ENCODE measurements at regions not wholly inside any gene's neighbourhood (a gene's known extent, or its start where the extent isn't known, plus 50 kb on each side); places are given as distances from the start of the nearest gene placed in this dataset.

- H3K27me3 ChIP-seq (ENCODE audit: control insufficient read depth, insufficient read depth, low read length, poor library complexity, severe bottlenecking): no peaks in the 10 kb centered on the region
- no peak overlapping the region for H3K9ac ChIP-seq (ENCODE audit: extremely low read depth, low read length, poor library complexity, severe bottlenecking)
- TF ChIP-seq CTCF (conservative IDR thresholded peaks at IDR 0.05): no peak
- no peak overlapping the region for H3K4me3 ChIP-seq (ENCODE audit: low read length)
- no peak for DNase-seq
- Mint-ChIP-seq H3K36me3 (ENCODE audit: low read depth) (no peaks in the 10 kb centered on the region), H3K4me1 (no peaks in the 10 kb centered on the region), H3K27ac (no peak overlapping the region), H3K9me3 (no peaks in the 10 kb centered on the region), H3K4me3 (no peak overlapping the region), H3K27me3 (ENCODE audit: insufficient read depth) (no peaks in the 10 kb centered on the region)
- H3K27ac ChIP-seq (ENCODE audit: low read depth, low read length): no peak overlapping the region
- no peaks in the 10 kb centered on the region for H3K36me3 ChIP-seq (ENCODE audit: control insufficient read depth, insufficient read depth, low read length)
- H3K9me3 ChIP-seq (ENCODE audit: control insufficient read depth, low read length): no peaks in the 10 kb centered on the region
- no peaks in the 10 kb centered on the region for H3K4me1 ChIP-seq (ENCODE audit: control insufficient read depth, insufficient read depth, low read length)
Measured at GRCh38 chr4:62948108-62948507, 1461.1 kb downstream of the TECRL start.

GRCh38 chr4:62940229-62940628, 1469.0 kb downstream of the TECRL start:
- H3K4me1 ChIP-seq (ENCODE audit: control insufficient read depth, insufficient read depth, low read length): peaks cover 5% of the 10 kb centered on the region
- H3K9me3 ChIP-seq (ENCODE audit: control insufficient read depth, low read length): peaks cover 21% of the 10 kb centered on the region
- no peak overlapping the region for H3K4me3 Mint-ChIP-seq
- H3K9me3 Mint-ChIP-seq: peaks cover 14% of the 10 kb centered on the region
- peaks cover 3% of the 10 kb centered on the region for H3K4me1 Mint-ChIP-seq
- no peak for TF ChIP-seq CTCF (conservative IDR thresholded peaks at IDR 0.05)
- H3K9ac ChIP-seq (ENCODE audit: extremely low read depth, low read length, poor library complexity, severe bottlenecking): no peak overlapping the region
- H3K27ac ChIP-seq (ENCODE audit: low read depth, low read length): no peak overlapping the region
- H3K36me3 ChIP-seq (ENCODE audit: control insufficient read depth, insufficient read depth, low read length): no peaks in the 10 kb centered on the region
- no peaks in the 10 kb centered on the region for H3K27me3 Mint-ChIP-seq (ENCODE audit: insufficient read depth)
- H3K27me3 ChIP-seq (ENCODE audit: control insufficient read depth, insufficient read depth, low read length, poor library complexity, severe bottlenecking): no peaks in the 10 kb centered on the region
- H3K4me3 ChIP-seq (ENCODE audit: low read length): no peak overlapping the region
- no peak overlapping the region for H3K27ac Mint-ChIP-seq
- H3K36me3 Mint-ChIP-seq (ENCODE audit: low read depth): no peaks in the 10 kb centered on the region
- no peak for DNase-seq

GRCh38 chr4:62930884-62931283, 1478.4 kb downstream of the TECRL start:
- Histone ChIP-seq H3K9ac (ENCODE audit: extremely low read depth, low read length, poor library complexity, severe bottlenecking) (no peak overlapping the region), H3K4me3 (ENCODE audit: low read length) (no peak overlapping the region), H3K4me1 (ENCODE audit: control insufficient read depth, insufficient read depth, low read length) (no peaks in the 10 kb centered on the region), H3K9me3 (ENCODE audit: control insufficient read depth, low read length) (peaks cover 13% of the 10 kb centered on the region), H3K27me3 (ENCODE audit: control insufficient read depth, insufficient read depth, low read length, poor library complexity, severe bottlenecking) (no peaks in the 10 kb centered on the region), H3K27ac (ENCODE audit: low read depth, low read length) (no peak overlapping the region), H3K36me3 (ENCODE audit: control insufficient read depth, insufficient read depth, low read length) (no peaks in the 10 kb centered on the region)
- Mint-ChIP-seq H3K4me1 (no peaks in the 10 kb centered on the region), H3K27ac (no peak overlapping the region), H3K4me3 (no peak overlapping the region), H3K9me3 (peaks cover 11% of the 10 kb centered on the region), H3K27me3 (ENCODE audit: insufficient read depth) (no peaks in the 10 kb centered on the region), H3K36me3 (ENCODE audit: low read depth) (no peaks in the 10 kb centered on the region)
- DNase-seq: no peak
- TF ChIP-seq CTCF (conservative IDR thresholded peaks at IDR 0.05): no peak
- no CpG with 5 or more reads among the region's 1 CpG for WGBS, 2 experiments (ENCODE audit: insufficient coverage in 1 of 2, insufficient read length in 1 of 2)
